GM18511 (cell line): ENCODE measurements at regions not wholly inside any gene's neighbourhood (a gene's known extent, or its start where the extent isn't known, plus 50 kb on each side); places are given as distances from the start of the nearest gene placed in this dataset.

Experiments used
- ATAC-seq: cut with Tn5 transposase; IDR thresholded peaks from one replicate; pipeline ENCODE4 v1.9.1; 2021; ENCODE audit warnings: mild to moderate bottlenecking, moderate library complexity; ENCODE audit not compliant: unreplicated experiment

GRCh38 chr3:40593351-40593750 lies 68.6 kb downstream of the ZNF621 start:
- no peak for ATAC-seq

DNA sequence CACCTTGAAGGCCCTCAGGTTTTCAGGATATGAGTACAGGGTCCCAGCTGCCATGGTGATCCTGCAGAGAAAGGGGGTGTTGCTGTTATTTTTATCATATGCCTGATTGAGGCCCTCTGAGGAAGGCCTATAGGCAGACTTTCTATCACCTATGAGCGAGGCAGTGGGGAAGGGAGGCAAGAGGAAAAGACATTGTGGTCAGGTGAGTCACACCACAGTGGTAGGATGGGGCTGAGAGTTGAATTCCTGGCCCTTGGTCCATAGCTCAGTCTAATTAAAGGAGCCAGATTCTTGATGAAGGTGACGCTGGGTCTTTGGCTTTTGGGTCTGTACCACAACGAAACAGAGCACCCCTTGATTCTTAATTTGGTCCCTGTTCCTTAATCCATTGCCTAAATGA lies 72.7 kb downstream of the ZNF621 start:
- ATAC-seq, result no peak

DNA sequence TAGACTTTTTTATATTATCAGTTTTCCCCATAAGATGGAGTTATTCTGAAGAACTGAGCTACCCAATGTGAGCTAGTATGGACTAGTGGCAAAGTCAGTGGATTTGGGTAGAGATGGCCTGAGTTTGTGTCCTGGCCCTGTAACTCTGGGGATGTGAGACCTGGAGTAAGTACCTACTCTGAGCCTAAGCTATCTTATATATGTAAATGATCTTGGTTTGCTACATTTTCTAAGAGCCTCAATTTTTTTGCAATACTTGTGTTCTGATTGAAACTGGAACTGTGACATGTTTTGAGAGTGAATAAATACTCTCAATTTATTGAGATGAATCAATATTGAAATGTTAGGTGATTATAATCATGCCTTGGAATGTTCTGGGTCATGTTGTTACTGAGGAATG lies 73.6 kb downstream of the ZNF621 start:
- no peak for ATAC-seq

GRCh38 chr3:40598962-40599361 lies 74.2 kb downstream of the ZNF621 start:
- ATAC-seq, result no peak

DNA sequence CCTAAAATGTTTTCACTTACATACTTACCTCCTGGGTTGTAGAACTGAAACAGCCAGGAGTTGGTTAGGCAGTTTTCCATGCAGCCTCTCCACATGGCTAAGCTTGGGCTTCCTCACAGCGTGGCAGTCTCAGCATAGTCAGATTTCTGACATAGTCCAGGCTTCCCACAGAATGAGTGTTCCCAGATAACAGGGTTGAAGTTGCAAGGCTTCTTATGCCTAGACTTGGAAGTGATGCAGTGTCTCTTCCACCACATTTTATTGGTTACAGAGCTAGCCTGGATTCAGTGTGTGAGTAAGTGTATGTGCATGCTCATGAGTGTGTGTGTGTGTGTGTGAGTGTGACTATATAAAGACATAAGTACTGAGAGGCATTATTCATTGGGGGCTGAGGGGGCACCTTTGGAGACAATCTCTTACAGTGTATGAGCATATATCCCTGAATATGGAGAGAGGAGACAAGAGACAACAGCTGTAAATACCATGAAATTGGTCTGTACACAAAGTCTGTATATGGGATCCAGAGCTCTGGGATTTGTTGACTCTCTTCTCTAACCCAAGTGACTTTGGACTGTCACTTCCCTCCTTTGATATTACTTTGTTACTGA lies 78.1 kb downstream of the ZNF621 start:
- no peak for ATAC-seq

GRCh38 chr3:40605960-40606359 lies 81.2 kb downstream of the ZNF621 start:
- no peak for ATAC-seq

DNA sequence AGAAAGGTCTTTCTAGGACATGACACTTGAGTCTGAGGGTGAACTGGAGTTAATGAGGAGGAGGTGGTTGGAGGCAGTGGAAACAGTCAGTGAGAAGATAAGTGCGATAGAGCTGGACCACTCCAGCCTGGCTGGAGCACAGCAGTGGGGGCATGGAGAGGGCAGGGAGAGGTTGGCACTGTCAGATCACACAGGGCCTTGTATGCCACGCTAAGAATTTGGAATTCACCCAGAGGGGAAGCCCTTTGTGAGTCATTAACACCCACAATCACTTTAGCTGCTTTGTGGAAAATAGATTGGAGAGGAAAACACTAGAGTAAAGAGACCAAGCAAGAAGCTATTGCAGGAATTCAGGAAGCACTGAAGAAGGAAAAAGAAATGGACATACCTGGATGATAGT lies 83.3 kb downstream of the ZNF621 start:
- ATAC-seq, result no peak

DNA sequence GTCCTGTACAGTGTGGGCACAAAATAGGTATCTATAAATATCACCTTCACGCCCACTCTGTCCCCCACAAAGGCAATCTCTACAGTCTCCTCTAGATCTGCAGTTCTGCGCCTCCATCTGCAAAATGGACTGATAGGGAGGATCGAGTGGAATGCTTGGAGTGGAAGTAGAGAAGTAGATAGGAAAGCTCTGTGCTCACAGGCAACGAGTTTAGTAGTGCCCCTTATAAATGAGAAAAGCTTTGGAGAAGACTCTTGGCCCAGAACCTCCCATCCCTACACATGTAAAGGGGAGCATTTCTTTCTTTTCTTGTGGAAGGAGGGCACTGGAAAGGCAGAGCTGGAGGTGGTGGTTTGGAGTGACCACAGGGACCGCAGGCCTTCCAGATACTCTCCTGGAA lies 88.5 kb downstream of the ZNF621 start:
- ATAC-seq, result no peak

DNA sequence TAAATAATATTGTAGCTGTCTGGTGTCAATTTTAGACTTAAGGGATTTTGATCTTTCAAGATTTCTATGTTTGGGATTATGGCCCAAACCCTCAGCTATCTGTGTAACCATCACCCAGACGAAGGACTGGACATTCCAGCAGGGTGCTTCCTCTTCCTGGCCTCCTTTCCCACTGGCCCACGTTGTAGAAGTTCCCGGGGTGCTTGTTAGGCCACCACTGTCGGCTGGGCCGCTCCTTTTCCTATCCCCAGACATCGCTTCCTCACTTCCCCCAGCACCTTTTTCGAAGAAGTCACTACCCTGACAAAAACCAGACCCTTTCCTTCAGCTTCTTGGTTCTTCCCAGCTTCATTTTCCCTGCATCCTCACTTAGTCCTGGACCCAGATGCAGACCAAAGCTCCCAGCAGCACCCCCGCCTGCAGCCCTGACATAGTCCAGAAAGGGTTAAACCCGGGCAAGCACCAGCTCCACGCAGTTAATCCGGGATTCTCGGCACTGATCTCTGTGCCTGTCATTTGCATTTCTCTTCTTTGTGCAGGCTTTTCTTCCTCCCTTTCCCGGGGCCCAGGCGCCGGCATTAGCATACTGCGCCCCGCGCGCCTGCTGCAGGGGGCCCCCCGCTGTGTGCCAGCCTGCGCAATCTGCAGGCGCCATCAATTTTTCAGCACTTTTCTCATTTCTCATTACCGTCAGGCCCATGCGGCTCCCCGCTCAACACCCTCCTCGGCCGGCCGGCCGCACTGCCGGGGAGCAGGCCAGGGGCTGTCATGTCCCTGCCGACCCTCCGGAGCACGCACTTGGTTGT lies 90.6 kb downstream of the ZNF621 start:
- no peak for ATAC-seq

- no peak for ATAC-seq
Measured at GRCh38 chr3:40615918-40616819, 91.4 kb downstream of the ZNF621 start.

GRCh38 chr3:40617084-40617483 lies 92.3 kb downstream of the ZNF621 start:
- no peak for ATAC-seq

DNA sequence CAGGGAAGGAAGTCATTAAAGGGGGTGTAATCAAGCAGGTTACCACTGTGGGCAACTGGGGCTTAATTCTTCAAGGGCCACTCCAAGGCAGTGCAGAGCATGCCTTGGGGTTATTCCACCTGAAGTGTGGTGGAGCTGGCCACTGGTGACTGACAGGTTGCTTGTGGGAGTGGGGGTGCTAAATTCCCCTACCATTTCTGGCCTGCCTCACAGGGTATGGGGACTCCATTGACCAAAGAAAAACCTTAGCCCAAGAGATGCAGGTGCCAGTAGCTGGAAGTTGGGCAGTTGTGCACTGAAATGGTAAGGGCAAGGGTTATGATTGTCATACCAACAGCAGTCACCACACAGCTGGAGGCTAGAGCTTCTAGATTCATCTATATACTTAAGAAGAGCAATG lies 93.4 kb downstream of the ZNF621 start:
- no peak for ATAC-seq

DNA sequence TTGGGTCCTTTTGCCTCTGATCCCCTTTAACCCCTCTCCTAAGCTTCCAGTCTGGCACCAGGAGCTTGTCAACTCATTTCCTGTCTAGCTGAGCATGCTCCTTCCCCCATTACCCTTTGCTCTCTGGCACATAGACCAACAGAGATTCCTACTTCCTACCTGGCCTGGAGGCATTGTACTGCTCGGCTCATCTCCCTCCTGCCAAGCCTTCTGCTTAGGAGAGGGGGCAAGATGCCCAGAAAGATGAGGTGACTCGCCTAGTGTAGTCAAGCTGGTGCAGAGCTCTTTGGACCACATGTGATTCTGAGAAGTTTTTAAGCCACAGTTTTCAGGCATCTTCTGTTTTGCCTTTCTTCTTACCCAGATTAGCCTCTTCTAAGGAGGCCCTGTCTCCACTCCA lies 95.4 kb downstream of the ZNF621 start:
- no peak for ATAC-seq

DNA sequence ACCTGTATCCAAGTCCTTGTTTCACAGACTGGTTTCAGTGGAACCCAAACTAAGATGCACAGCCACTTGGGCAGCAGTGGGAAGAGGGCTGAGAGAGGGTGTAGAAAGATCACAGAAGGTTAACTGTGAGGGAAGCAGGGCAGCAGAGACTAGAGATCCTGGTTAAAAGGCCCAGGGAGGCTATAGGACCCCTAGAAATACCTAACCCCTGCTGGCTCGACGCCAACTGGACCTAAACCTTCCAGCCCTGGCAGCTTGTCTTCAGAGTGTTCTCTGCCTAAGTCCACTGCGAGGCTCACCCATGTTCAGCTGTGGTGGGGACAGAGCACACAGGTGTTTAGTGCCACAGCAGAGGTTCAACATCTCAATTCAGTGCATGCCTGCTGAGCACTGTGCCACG lies 96.5 kb downstream of the ZNF621 start:
- ATAC-seq, result no peak

GRCh38 chr3:40623567-40623966 lies 98.8 kb downstream of the ZNF621 start:
- ATAC-seq, result peak; percentile 91

DNA sequence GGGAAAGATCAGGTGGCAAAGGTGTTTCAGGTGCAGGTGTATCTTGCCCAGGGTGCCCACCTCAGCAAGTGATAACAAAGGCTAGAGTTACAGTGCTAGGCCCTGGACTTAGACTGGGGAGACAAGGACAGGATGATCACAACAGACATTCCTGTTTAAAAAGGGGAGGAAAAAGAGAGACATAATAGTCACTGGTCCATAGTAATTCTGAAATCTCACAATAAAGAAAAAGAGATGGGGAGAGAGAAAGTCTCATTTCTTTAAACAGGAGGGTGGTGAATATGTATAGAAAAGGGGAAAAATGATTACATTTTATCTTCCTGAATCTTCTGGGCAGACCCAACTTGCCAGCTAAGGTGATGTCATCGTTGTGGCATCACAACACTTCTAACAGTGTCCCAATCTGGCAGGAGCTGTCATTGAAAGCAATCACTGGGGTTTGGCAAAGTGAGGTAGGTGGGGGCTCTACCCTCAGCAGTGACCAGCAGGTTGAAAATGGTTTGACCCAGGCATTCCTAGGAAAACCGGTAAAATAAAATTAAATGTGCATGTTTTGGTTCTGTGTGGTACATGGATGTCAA lies 99.5 kb downstream of the ZNF621 start:
- ATAC-seq, result no peak

GRCh38 chr3:40627095-40627494 lies 102.3 kb downstream of the ZNF621 start:
- ATAC-seq, result no peak

DNA sequence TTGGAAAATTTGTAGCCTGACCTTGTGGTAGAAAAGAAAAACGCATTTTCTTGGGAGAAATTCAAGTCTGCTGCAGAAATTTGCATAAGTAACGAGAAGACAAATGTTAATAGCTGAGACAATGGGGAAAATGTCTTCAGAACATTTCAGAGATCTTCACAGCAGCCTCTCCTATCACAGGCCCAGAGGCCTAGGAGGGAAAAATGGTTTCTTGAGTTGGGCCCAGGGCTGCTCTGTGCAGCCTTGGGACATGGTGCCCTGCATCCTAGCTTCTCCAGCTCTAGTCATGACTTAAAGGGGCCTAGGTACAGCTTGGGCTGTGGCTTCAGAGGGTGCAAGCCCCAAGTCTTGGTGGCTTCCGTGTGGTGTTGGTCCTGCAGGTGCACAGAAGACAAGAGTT lies 104.2 kb downstream of the ZNF621 start:
- ATAC-seq, result no peak

DNA sequence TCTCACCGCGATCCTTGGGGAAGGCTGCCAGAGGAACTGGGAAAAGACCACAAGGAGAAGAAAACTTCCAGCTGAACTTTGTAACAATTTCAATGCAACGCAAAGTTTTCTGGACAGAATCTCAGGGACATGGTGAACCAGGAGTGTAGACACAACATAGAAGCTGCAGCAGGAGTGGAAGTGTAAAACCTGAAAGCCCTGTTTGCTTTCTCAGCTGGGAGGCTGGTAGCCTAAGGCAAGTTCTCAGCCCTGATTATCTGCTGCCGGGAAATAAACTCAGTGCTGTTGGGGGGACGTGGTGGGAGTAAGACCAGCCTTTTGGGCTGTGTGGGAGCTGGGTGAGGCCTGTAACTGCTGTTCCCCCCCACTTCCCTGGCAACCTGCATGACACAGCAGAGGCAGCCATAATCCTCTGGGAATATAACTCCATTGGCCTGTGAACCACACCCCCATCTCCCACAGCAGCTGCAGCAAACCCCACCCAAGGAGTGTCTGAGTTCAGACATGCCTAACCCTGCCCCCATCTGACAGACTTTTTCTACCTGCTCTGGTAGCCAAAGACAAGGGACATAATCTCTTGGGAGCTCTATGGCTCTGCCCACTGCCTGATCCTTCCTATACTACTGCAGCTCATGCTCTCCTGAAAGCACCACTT lies 106.7 kb downstream of the ZNF621 start:
- ATAC-seq, result no peak

DNA sequence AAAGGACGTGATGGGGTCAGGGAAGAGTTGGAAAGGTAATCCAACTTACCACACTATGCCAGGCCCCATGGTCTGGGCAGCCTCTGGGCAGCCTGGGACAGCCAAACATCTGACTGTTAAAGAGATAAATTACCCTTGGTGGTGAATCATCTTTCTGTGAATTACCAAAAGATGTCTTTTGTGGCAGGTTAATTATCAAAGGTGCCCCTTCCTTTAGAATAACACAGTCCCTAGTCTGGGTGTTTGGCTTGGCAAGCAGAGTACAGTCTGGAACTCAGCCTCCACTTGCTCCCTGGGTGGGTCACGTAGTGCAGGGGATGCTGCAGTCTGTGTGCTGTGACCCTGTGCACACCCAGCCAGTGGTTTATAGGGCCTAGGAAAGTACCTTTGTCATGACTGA lies 113.1 kb downstream of the ZNF621 start:
- ATAC-seq, result no peak

DNA sequence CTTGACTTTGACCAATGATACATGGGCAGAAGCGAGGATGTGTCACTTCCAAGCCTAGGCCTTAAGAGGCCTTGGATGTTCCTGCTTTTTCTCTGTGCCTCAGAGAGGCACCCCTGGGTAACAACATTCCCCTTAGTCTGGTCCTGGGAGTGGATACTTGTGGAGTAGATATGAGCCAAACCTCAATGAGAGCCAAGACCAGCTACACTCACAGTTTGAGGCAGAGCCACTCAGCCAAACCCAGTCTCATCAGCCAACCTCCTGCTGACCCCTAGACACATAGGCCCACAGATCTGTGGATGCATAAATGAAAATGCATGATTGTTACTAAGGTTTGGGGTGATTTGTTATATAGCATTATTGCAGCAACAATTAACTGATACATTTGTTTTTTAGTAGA lies 114.2 kb downstream of the ZNF621 start:
- no peak for ATAC-seq
